HG03097 (cell line): ENCODE measurements at regions not wholly inside any gene's neighbourhood (a gene's known extent, or its start where the extent isn't known, plus 50 kb on each side); places are given as distances from the start of the nearest gene placed in this dataset.

Experiments
- ATAC-seq: cut with Tn5 transposase; IDR thresholded peaks from one replicate; pipeline ENCODE4 v1.9.1; 2021; ENCODE audit not compliant: unreplicated experiment, low FRiP score

- ATAC-seq, result no peak
Measured at GRCh38 chr3:40639006-40639405, 114.2 kb downstream of the ZNF621 start.

- no peak for ATAC-seq
Measured at GRCh38 chr3:40642812-40643211, 118.1 kb downstream of the ZNF621 start.

- ATAC-seq, result no peak
Measured at GRCh38 chr3:40645883-40646282, 121.1 kb downstream of the ZNF621 start.

- no peak for ATAC-seq
Measured at GRCh38 chr3:40649346-40649745, 124.6 kb downstream of the ZNF621 start.

GRCh38 chr3:40652072-40652471, 127.3 kb downstream of the ZNF621 start:
- ATAC-seq, result no peak

GRCh38 chr3:40653001-40653400, 128.2 kb downstream of the ZNF621 start:
- ATAC-seq, result no peak

GRCh38 chr3:40653878-40654277, 129.1 kb downstream of the ZNF621 start:
- no peak for ATAC-seq

- no peak for ATAC-seq
Measured at GRCh38 chr3:40655551-40655950, 130.8 kb downstream of the ZNF621 start.

GRCh38 chr3:40657623-40658022, 132.9 kb downstream of the ZNF621 start:
- no peak for ATAC-seq

GRCh38 chr3:40658305-40658704, 133.5 kb downstream of the ZNF621 start:
- ATAC-seq, result no peak

GRCh38 chr3:40660554-40660953, 135.8 kb downstream of the ZNF621 start:
- no peak for ATAC-seq

- no peak for ATAC-seq
Measured at GRCh38 chr3:40661284-40661683, 136.5 kb downstream of the ZNF621 start.

GRCh38 chr3:40663280-40663679, 138.5 kb downstream of the ZNF621 start:
- no peak for ATAC-seq

GRCh38 chr3:40669176-40669575, 144.4 kb downstream of the ZNF621 start:
- ATAC-seq, result no peak

- ATAC-seq, result no peak
Measured at GRCh38 chr3:40672861-40673260, 148.1 kb downstream of the ZNF621 start.

GRCh38 chr3:40677321-40677720, 152.6 kb downstream of the ZNF621 start:
- ATAC-seq, result no peak

GRCh38 chr3:40677749-40678148, 153.0 kb downstream of the ZNF621 start:
- no peak for ATAC-seq

- no peak for ATAC-seq
Measured at GRCh38 chr3:40679290-40679689, 154.5 kb downstream of the ZNF621 start.

GRCh38 chr3:40680685-40681657, 156.2 kb downstream of the ZNF621 start:
- no peak for ATAC-seq

GRCh38 chr3:40681658-40682055, 156.9 kb downstream of the ZNF621 start:
- ATAC-seq, result no peak

- no peak for ATAC-seq
Measured at GRCh38 chr3:40689837-40690236, 165.1 kb downstream of the ZNF621 start.

GRCh38 chr3:40690749-40691451, 166.1 kb downstream of the ZNF621 start:
- ATAC-seq, result no peak
